HepG2 (cell line): ENCODE measurements at regions not wholly inside any gene's neighbourhood (a gene's known extent, or its start where the extent isn't known, plus 50 kb on each side); places are given as distances from the start of the nearest gene placed in this dataset.

ENCODE experiments used
- CEBPB ChIP-seq: IDR thresholded peaks from 2 replicates; pipeline ENCODE4 v1.6.1; 2011; ENCODE audit warnings: low read depth, low read length, improper control_type of control experiment, borderline replicate concordance
- EZH2 ChIP-seq: conservative IDR thresholded peaks from 2 replicates; pipeline ENCODE4 v1.6.1; 2012; ENCODE audit warnings: mild to moderate bottlenecking, low read depth, low read length, moderate library complexity
- KDM5A ChIP-seq: fragments of 200-600 bp; sonication (generic); IDR thresholded peaks from 2 replicates; pipeline ENCODE4 v1.7.0; 2018; ENCODE audit warnings: antibody characterized with exemption, mild to moderate bottlenecking, low read length, borderline replicate concordance
- NFKB2 ChIP-seq: sonication (generic); formaldehyde crosslinking; IDR thresholded peaks from 2 replicates; pipeline ENCODE4 v1.4.0; 2020; ENCODE audit warnings: missing genetic modification reagents, borderline replicate concordance
- TF ChIP-seq, protein P1 (sequence below): sonication (generic); formaldehyde crosslinking; IDR thresholded peaks from 2 replicates; pipeline ENCODE4 v1.4.0; 2020; ENCODE audit warnings: missing genetic modification reagents, borderline replicate concordance
- TF ChIP-seq, protein P2 (sequence below): sonication (generic); formaldehyde crosslinking; IDR thresholded peaks from 2 replicates; pipeline ENCODE4 v1.5.0; 2020; ENCODE audit warnings: mild to moderate bottlenecking, missing genetic modification reagents, borderline replicate concordance
- TF ChIP-seq, protein P3 (sequence below): sonication (generic); formaldehyde crosslinking; IDR thresholded peaks from 2 replicates; pipeline ENCODE4 v1.8.0; 2022; ENCODE audit warnings: mild to moderate bottlenecking, missing genetic modification reagents, borderline replicate concordance

DNA sequence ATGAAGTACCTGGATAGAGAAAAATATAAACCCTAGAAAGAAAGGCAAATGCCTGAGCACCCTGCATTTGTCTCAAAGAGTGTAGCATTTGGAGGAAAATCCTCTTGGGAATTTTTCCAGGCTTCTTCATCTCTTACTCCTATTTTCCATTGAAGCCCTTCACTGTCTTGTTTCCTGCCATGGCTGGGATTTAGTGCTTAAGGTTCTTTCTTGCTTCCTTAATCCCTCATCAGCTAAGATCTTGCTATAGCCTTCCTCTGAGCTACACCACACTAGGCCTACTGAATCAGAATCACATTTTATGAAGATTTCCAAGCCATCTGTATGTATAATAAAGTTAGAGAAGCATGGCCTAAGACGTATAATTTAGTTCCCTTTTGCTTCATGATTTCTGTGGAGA lies 97.5 kb upstream of the PHYHIPL start (continued):
- TF ChIP-seq, protein P1, sequence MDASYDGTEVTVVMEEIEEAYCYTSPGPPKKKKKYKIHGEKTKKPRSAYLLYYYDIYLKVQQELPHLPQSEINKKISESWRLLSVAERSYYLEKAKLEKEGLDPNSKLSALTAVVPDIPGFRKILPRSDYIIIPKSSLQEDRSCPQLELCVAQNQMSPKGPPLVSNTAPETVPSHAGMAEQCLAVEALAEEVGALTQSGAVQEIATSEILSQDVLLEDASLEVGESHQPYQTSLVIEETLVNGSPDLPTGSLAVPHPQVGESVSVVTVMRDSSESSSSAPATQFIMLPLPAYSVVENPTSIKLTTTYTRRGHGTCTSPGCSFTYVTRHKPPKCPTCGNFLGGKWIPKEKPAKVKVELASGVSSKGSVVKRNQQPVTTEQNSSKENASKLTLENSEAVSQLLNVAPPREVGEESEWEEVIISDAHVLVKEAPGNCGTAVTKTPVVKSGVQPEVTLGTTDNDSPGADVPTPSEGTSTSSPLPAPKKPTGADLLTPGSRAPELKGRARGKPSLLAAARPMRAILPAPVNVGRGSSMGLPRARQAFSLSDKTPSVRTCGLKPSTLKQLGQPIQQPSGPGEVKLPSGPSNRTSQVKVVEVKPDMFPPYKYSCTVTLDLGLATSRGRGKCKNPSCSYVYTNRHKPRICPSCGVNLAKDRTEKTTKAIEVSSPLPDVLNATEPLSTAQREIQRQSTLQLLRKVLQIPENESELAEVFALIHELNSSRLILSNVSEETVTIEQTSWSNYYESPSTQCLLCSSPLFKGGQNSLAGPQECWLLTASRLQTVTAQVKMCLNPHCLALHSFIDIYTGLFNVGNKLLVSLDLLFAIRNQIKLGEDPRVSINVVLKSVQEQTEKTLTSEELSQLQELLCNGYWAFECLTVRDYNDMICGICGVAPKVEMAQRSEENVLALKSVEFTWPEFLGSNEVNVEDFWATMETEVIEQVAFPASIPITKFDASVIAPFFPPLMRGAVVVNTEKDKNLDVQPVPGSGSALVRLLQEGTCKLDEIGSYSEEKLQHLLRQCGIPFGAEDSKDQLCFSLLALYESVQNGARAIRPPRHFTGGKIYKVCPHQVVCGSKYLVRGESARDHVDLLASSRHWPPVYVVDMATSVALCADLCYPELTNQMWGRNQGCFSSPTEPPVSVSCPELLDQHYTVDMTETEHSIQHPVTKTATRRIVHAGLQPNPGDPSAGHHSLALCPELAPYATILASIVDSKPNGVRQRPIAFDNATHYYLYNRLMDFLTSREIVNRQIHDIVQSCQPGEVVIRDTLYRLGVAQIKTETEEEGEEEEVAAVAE (CRISPR knock-in tag) = no peak
- no peak for TF ChIP-seq CEBPB
- TF ChIP-seq KDM5A = no peak
- TF ChIP-seq NFKB2 (CRISPR knock-in tag) = no peak
- TF ChIP-seq, protein P2, sequence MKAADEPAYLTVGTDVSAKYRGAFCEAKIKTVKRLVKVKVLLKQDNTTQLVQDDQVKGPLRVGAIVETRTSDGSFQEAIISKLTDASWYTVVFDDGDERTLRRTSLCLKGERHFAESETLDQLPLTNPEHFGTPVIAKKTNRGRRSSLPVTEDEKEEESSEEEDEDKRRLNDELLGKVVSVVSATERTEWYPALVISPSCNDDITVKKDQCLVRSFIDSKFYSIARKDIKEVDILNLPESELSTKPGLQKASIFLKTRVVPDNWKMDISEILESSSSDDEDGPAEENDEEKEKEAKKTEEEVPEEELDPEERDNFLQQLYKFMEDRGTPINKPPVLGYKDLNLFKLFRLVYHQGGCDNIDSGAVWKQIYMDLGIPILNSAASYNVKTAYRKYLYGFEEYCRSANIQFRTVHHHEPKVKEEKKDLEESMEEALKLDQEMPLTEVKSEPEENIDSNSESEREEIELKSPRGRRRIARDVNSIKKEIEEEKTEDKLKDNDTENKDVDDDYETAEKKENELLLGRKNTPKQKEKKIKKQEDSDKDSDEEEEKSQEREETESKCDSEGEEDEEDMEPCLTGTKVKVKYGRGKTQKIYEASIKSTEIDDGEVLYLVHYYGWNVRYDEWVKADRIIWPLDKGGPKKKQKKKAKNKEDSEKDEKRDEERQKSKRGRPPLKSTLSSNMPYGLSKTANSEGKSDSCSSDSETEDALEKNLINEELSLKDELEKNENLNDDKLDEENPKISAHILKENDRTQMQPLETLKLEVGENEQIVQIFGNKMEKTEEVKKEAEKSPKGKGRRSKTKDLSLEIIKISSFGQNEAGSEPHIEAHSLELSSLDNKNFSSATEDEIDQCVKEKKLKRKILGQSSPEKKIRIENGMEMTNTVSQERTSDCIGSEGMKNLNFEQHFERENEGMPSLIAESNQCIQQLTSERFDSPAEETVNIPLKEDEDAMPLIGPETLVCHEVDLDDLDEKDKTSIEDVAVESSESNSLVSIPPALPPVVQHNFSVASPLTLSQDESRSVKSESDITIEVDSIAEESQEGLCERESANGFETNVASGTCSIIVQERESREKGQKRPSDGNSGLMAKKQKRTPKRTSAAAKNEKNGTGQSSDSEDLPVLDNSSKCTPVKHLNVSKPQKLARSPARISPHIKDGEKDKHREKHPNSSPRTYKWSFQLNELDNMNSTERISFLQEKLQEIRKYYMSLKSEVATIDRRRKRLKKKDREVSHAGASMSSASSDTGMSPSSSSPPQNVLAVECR (CRISPR knock-in tag) = no peak
- TF ChIP-seq EZH2 = no peak
- TF ChIP-seq, protein P3, sequence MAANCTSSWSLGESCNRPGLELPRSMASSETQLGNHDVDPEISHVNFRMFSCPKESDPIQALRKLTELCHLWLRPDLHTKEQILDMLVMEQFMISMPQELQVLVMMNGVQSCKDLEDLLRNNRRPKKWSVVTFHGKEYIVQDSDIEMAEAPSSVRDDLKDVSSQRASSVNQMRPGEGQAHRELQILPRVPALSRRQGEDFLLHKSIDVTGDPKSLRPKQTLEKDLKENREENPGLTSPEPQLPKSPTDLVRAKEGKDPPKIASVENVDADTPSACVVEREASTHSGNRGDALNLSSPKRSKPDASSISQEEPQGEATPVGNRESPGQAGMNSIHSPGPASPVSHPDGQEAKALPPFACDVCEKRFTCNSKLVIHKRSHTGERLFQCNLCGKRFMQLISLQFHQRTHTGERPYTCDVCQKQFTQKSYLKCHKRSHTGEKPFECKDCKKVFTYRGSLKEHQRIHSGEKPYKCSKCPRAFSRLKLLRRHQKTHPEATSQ = no peak
